AG09309 (cell line): ENCODE measurements at regions not wholly inside any gene's neighbourhood (a gene's known extent, or its start where the extent isn't known, plus 50 kb on each side); places are given as distances from the start of the nearest gene placed in this dataset.

Experiments
- DNase-seq: peaks from one replicate; pipeline ENCODE4 v3.0.0-alpha.2; 2010; ENCODE audit warnings: low read depth
- H3K4me3 ChIP-seq: 2 replicates; pipeline ENCODE4 v1.5.1; 2011; ENCODE audit warnings: mild to moderate bottlenecking, low read depth, low read length, moderate library complexity; ENCODE audit not compliant: control insufficient read depth
- CTCF ChIP-seq: IDR thresholded peaks from 2 replicates; pipeline ENCODE4 v1.5.1; 2011; ENCODE audit warnings: mild to moderate bottlenecking, low read depth, low read length, inconsistent platforms; ENCODE audit not compliant: insufficient read depth, control insufficient read depth; ENCODE audit errors: missing control alignments

DNA sequence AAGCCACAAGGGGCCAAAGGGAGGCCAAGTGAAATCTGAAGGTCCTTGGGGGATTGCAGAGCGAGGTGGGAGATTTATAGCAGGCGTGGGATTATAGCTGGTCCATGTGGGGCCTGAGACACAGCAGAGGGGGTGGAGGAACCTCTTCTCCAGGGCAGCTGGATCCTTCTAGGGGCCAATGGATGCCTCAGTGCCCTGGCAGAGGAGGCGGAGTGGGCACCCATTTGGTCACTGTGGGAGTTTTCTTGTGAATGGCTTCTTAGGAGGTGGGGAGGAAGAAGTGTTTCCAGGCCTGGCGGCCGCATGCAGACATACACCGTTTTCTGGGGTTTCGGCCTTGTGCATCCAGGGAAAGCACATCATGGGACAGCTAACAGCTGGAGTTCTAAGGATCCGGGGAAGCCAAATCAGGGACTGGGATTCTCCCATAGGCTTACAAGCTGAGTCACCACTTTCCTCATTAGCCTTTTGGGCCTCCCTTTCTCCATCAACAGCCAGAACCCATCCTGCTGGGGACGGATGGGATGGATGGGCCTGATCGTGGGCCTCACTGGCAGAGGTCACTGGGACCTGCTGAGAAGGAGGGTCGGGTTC, 76.5 kb downstream of the RHOU start:
- no peak for DNase-seq
- TF ChIP-seq CTCF: no peak
- no peak overlapping the region for H3K4me3 ChIP-seq

DNA sequence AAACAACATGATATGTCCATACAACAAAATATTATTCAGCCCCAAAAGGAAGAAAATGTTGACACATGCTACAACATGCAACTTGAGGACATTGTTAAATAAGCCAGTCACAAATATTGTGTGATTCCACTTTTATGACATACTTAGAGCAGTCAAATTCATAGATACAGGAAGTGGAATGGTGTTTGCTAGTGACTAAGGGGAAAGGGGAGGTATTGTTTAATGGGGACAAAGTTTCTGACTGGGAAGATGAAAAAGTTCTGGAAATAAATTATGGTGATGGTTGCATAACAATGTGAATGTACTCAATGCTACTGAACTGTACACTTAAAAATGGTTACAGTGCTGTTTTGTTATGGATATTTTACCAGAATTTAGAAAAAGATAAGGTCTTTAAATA, 77.7 kb downstream of the RHOU start:
- TF ChIP-seq CTCF: no peak
- DNase-seq: no peak

DNA sequence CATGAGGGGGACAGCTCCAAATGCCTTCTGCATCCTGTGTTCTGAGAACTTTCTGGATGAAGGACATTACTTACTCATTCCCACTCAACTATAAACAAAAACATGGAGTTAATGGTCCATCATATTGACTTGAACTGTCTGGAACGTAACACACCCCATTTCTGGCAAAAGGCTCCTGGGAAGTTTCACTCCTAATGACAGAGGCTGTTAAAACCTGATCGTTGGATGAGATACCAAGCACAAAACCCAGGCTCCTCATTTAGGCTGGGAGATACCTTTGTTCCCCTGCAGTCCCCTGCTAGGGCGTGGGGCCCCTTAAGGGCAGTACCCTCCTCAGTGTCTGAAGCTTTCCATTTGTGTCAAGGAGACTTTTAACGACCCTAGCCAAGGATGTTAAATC, 78.9 kb downstream of the RHOU start:
- DNase-seq: no peak
- TF ChIP-seq CTCF: no peak
- no peak overlapping the region for H3K4me3 ChIP-seq

More for the DNA sequence above, 77.7 kb downstream of the RHOU start:
- H3K4me3 ChIP-seq: no peak overlapping the region

GRCh38 chr1:228818296-228818695, 83.0 kb downstream of the RHOU start:
- no peak for DNase-seq
- H3K4me3 ChIP-seq: no peak overlapping the region
- TF ChIP-seq CTCF: no peak

DNA sequence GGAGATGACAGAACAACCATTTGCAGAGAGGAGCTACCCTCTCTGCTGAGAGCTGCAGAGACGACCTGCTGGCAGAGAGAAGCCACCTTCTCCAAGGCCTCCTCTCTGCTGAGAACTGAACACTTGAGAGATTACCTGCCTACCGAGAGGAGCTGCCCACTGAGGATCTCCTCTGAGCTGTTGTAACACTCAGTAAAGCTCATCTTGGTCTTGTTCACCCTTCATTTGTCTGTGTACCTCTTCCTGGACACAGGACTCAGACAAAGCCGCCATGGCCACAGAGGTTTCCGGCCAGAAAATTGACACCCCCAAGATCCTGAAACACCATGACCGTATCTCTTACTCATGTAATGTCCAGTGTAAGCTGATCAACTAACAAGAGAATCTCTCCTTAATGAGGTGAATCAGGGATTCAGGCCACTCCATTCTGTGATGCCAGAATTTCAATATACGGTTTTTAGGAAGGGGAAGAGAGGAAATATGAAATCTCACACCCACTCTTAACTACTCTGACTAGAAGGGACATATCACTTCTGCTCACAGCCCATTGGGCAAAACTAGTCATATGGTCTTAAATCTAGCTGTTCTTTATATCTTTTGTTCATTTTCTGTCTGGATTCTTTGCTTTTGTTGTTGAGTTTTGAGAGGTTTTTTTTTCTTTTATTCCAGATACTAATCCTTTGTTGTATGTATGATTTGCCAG, 83.8 kb downstream of the RHOU start:
- no peak overlapping the region for H3K4me3 ChIP-seq
- no peak for TF ChIP-seq CTCF
- no peak for DNase-seq

GRCh38 chr1:228821252-228821651, 86.0 kb downstream of the RHOU start:
- no peak for DNase-seq
- H3K4me3 ChIP-seq: no peak overlapping the region
- no peak for TF ChIP-seq CTCF
